SU-DHL-6 (cell line): ENCODE measurements at regions not wholly inside any gene's neighbourhood (a gene's known extent, or its start where the extent isn't known, plus 50 kb on each side); places are given as distances from the start of the nearest gene placed in this dataset.

Source experiments
- H2AFZ ChIP-seq: fragments of 200-600 bp; sonication (generic); 2 replicates; pipeline ENCODE4 v1.6.1; 2014; ENCODE audit warnings: low read depth, mild to moderate bottlenecking, moderate library complexity, mixed read lengths, antibody characterized with exemption, low read length; ENCODE audit not compliant: severe bottlenecking
- H3F3A ChIP-seq: fragments of 200-600 bp; shearing (Covaris generic); 2 replicates; pipeline ENCODE4 v1.6.0; 2016; ENCODE audit warnings: antibody characterized with exemption, mild to moderate bottlenecking; ENCODE audit not compliant: insufficient read depth
- H3K27ac ChIP-seq: fragments of 200-600 bp; sonication (generic); 2 replicates; pipeline ENCODE4 v1.5.1; 2016; ENCODE audit warnings: low read depth, mild to moderate bottlenecking, low read length, moderate library complexity, mixed read lengths
- H3K27me3 ChIP-seq: fragments of 200-600 bp; sonication (generic), shearing (Covaris generic); 2 replicates; pipeline ENCODE4 v1.6.0; 2014; ENCODE audit warnings: mild to moderate bottlenecking, low read length
- H3K36me3 ChIP-seq: fragments of 200-600 bp; sonication (generic); 2 replicates; pipeline ENCODE4 v1.6.1; 2014; ENCODE audit warnings: mild to moderate bottlenecking, low read length, mixed read lengths
- H3K4me2 ChIP-seq: fragments of 300-600, 200-600 bp; shearing (Covaris generic), sonication (generic); 2 replicates; pipeline ENCODE4 v1.6.0; 2014; ENCODE audit warnings: low read length, low read depth, mild to moderate bottlenecking; ENCODE audit not compliant: poor library complexity, severe bottlenecking
- H3K4me3 ChIP-seq: fragments of 200-600 bp; sonication (generic); 2 replicates; pipeline ENCODE4 v1.5.1; 2014; ENCODE audit warnings: antibody characterized with exemption, low read length, mild to moderate bottlenecking, mixed read lengths; ENCODE audit not compliant: insufficient read depth, poor library complexity, severe bottlenecking
- H3K79me2 ChIP-seq: fragments of 200-600 bp; sonication (generic); 2 replicates; pipeline ENCODE4 v1.6.1; 2014; ENCODE audit warnings: mild to moderate bottlenecking, low read length, moderate library complexity; ENCODE audit not compliant: insufficient read depth
- H3K9ac ChIP-seq: fragments of 200-600 bp; sonication (generic); 2 replicates; pipeline ENCODE4 v1.7.0; 2014; ENCODE audit warnings: mild to moderate bottlenecking, low read length
- H3K9me2 ChIP-seq: fragments of 200-600 bp; sonication (generic); replicated peaks from 2 replicates; pipeline ENCODE4 v1.6.1; 2014; ENCODE audit warnings: low read length; ENCODE audit not compliant: insufficient read depth
- H3K9me3 ChIP-seq: fragments of 200-600 bp; sonication (generic); 2 replicates; pipeline ENCODE4 v1.6.1; 2014; ENCODE audit warnings: low read length, mixed read lengths; ENCODE audit not compliant: insufficient read depth
- H4K20me1 ChIP-seq: fragments of 200-600 bp; sonication (generic); 2 replicates; pipeline ENCODE4 v1.6.1; 2014; ENCODE audit warnings: low read depth, mild to moderate bottlenecking, antibody characterized with exemption, low read length, moderate library complexity, mixed read lengths
- EZH2phosphoT487 ChIP-seq: fragments of 200-600 bp; sonication (generic), shearing (Covaris generic); conservative IDR thresholded peaks from 2 replicates; pipeline ENCODE4 v1.6.1; 2018; ENCODE audit warnings: mild to moderate bottlenecking, antibody characterized with exemption, low read length, moderate library complexity, mixed read lengths
- TF ChIP-seq, protein P1 (sequence below): fragments of 200-600 bp; sonication (generic); IDR thresholded peaks from one replicate; pipeline ENCODE4 v1.5.1; 2017; ENCODE audit warnings: antibody characterized with exemption, mild to moderate bottlenecking, low read length, moderate library complexity; ENCODE audit not compliant: insufficient read depth, poor library complexity, severe bottlenecking

DNA sequence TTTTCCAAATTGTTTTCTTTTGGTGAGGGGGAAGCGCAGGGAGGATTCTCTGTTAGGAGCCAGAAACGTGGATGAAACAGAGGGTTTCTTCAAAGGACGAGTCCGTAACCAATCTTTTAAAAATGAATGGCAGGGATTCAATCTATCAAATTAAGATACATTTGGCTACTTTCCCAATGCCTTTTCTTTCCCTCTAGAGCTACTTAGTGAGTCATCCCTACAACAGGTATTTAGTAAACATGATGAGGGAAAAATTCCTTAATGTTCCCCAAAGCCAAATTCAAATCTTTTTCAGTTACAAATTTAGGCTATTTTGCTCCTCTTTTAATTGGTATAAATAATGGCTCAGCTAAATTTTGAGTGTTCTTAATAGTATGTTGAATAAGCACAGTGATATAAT lies 366.4 kb upstream of the RIOK2 start:
- no peaks in the 10 kb centered on the region for H3K79me2 ChIP-seq
- H3K27ac ChIP-seq, result no peak overlapping the region
- no peaks in the 10 kb centered on the region for H3K9me3 ChIP-seq
- H3K4me3 ChIP-seq, result no peak overlapping the region
- no peaks in the 10 kb centered on the region for H3K36me3 ChIP-seq
- H3F3A ChIP-seq, result no peaks in the 10 kb centered on the region
- H4K20me1 ChIP-seq, result no peaks in the 10 kb centered on the region
- no peak overlapping the region for H2AFZ ChIP-seq
- H3K4me2 ChIP-seq, result no peak overlapping the region
- no peaks in the 10 kb centered on the region for H3K27me3 ChIP-seq
- no peaks in the 10 kb centered on the region for H3K9me2 ChIP-seq
- TF ChIP-seq, protein P1, sequence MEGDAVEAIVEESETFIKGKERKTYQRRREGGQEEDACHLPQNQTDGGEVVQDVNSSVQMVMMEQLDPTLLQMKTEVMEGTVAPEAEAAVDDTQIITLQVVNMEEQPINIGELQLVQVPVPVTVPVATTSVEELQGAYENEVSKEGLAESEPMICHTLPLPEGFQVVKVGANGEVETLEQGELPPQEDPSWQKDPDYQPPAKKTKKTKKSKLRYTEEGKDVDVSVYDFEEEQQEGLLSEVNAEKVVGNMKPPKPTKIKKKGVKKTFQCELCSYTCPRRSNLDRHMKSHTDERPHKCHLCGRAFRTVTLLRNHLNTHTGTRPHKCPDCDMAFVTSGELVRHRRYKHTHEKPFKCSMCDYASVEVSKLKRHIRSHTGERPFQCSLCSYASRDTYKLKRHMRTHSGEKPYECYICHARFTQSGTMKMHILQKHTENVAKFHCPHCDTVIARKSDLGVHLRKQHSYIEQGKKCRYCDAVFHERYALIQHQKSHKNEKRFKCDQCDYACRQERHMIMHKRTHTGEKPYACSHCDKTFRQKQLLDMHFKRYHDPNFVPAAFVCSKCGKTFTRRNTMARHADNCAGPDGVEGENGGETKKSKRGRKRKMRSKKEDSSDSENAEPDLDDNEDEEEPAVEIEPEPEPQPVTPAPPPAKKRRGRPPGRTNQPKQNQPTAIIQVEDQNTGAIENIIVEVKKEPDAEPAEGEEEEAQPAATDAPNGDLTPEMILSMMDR, result no peak
- TF ChIP-seq EZH2phosphoT487, result no peak
- H3K9ac ChIP-seq, result no peak overlapping the region

DNA sequence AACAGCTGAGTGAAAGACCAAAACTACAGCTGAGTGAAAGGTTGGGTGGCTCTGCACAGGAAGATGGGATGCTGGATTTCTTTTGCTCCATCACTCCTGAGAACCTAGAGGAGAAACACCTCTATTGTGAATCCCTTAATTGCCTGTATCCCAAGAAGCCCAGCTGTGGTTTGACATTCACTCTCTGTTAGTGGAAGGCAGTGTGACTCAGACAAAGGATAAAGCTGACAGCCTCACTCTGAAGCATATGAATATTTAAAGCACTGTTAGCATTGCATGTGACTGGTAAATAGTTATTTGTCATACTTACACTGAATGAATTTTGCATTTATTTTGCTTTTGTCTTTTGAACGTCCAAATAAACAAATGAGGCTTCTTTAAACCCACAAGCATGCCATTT lies 367.1 kb upstream of the RIOK2 start:
- Histone ChIP-seq H3K4me2 (no peak overlapping the region), H3K36me3 (no peaks in the 10 kb centered on the region), H3F3A (no peaks in the 10 kb centered on the region), H3K9me3 (no peaks in the 10 kb centered on the region), H3K27ac (no peak overlapping the region), H3K9ac (no peak overlapping the region), H3K79me2 (no peaks in the 10 kb centered on the region), H3K27me3 (no peaks in the 10 kb centered on the region), H3K9me2 (no peaks in the 10 kb centered on the region), H3K4me3 (no peak overlapping the region), H4K20me1 (no peaks in the 10 kb centered on the region), H2AFZ (no peak overlapping the region)
- no peak for TF ChIP-seq EZH2phosphoT487
- TF ChIP-seq, protein P1, result no peak

DNA sequence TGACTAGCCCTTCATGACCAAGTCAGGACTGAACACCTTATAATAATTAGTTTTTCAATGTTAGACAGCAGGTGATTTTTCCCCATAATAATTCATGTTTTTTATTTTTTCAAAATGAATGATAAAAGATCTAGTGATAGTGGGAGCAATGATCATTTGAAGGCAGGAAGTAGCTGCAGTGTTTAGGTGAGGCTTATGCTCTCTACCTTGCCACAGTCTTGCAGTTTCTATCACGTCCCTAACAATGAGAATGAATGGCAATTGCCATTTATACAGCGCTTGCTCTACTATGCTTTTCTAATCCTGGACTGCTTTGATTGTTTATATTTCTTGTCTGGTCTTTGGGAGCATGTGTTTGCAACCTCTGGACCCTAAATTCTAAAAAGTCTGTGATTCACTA lies 367.8 kb upstream of the RIOK2 start:
- Histone ChIP-seq H2AFZ (no peak overlapping the region), H3K9me2 (no peaks in the 10 kb centered on the region)
- TF ChIP-seq EZH2phosphoT487, result no peak
- TF ChIP-seq, protein P1, result no peak

More for the DNA sequence above, 367.8 kb upstream of the RIOK2 start:
- Histone ChIP-seq H3K4me3 (no peak overlapping the region), H3K36me3 (no peaks in the 10 kb centered on the region), H3F3A (no peaks in the 10 kb centered on the region), H4K20me1 (no peaks in the 10 kb centered on the region), H3K9me3 (no peaks in the 10 kb centered on the region), H3K4me2 (no peak overlapping the region), H3K79me2 (no peaks in the 10 kb centered on the region), H3K27ac (no peak overlapping the region), H3K27me3 (no peaks in the 10 kb centered on the region), H3K9ac (no peak overlapping the region)
